ENCODE measurements at regions not wholly inside any gene's neighbourhood (a gene's known extent, or its start where the extent isn't known, plus 50 kb on each side); places are given as distances from the start of the nearest gene placed in this dataset.

DNA sequence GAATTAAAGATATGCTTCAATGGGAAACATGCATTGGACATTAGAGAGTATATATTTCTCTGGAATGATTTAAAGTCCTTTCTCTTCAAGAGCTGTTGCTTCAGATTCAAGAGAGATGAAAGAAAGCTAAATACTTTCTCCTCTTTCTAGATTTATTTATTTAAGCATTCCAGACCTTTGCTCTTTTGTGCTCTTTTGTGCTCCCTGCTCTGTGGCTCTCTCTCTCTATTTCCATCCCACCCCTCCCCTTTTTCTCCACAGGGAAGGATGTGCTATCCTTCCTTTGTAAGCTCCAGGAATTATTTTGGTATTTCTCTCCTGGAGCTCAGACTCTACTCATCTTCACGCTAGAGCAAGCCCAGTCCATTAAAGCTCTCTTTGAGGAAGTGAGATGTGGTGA is 871.9 kb upstream of the GBE1 start:
- H3K14ac ChIP-seq (ENCODE audit: low read length in 2 of 2) = no peak overlapping the region
- H3K9ac ChIP-seq (ENCODE audit: low read length) = no peak overlapping the region
- no peak for DNase-seq
- no peak overlapping the region for H3K4me2 ChIP-seq (ENCODE audit: low read length, poor library complexity, severe bottlenecking)
- no peak overlapping the region for H3K18ac ChIP-seq (ENCODE audit: low read depth in 1 of 2, low read length in 2 of 2)
- H3K27ac ChIP-seq (ENCODE audit: low read length, poor library complexity, severe bottlenecking) = no peak overlapping the region
- no peaks in the 10 kb centered on the region for H3K4me1 ChIP-seq (ENCODE audit: control insufficient read depth, insufficient read depth, low read depth, low read length)
- H3K4ac ChIP-seq (ENCODE audit: low read depth in 1 of 2, low read length in 2 of 2) = no peak overlapping the region
- H4K8ac ChIP-seq (ENCODE audit: low read length) = no peak overlapping the region
- H2AFZ ChIP-seq (ENCODE audit: low read depth, low read length) = no peak overlapping the region
- no CpG with 5 or more reads among the region's 1 CpG for WGBS
- H3K36me3 ChIP-seq (ENCODE audit: control insufficient read depth in 1 of 2, insufficient read depth in 2 of 2, low read depth in 1 of 2, low read length in 2 of 2) = no peaks in the 10 kb centered on the region
- H3K23ac ChIP-seq (ENCODE audit: low read length in 2 of 2) = no peak overlapping the region
- no peak overlapping the region for H3K4me3 ChIP-seq (ENCODE audit: insufficient read depth in 1 of 2, low read depth in 1 of 2, low read length in 2 of 2)
- no peak overlapping the region for H2AK5ac ChIP-seq (ENCODE audit: low read length, severe bottlenecking)
- no peak overlapping the region for H2BK12ac ChIP-seq (ENCODE audit: low read length in 2 of 2)
- no peak overlapping the region for H2BK120ac ChIP-seq (ENCODE audit: low read depth, low read length)
- H2BK5ac ChIP-seq (ENCODE audit: low read depth, low read length, poor library complexity, severe bottlenecking) = no peak overlapping the region
- H3K79me1 ChIP-seq (replicated peaks; ENCODE audit: low read length, poor library complexity, severe bottlenecking) = no peaks in the 10 kb centered on the region
- no peak overlapping the region for H2BK15ac ChIP-seq (ENCODE audit: low read depth, poor library complexity, severe bottlenecking)
- no peak overlapping the region for H4K91ac ChIP-seq (ENCODE audit: low read length)
- H3K9me3 ChIP-seq (ENCODE audit: control insufficient read depth, low read length) = no peaks in the 10 kb centered on the region
- H3K27me3 ChIP-seq (ENCODE audit: control insufficient read depth in 1 of 2, insufficient read depth in 1 of 2, low read length in 2 of 2) = no peaks in the 10 kb centered on the region

DNA sequence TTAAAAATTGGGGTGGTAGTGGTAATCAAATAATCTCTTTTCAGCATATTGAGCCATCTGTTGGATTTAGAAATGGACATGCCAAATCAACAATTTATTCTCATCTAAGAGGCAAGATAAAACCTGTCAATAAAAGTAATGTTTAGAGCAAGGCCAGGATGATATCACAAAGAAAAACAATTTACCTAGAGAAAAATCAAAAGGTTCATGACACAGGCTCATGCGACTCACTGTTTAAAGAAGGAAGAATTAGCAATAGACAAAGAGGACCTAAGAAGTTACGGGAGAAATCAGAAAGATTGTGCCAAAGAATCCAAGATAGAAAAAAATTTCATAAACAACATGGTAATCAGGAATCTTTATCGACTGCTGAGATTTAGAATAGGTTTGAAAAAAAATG is 868.5 kb upstream of the GBE1 start:
- Histone ChIP-seq H2AFZ (ENCODE audit: low read depth, low read length) (no peak overlapping the region), H2BK120ac (ENCODE audit: low read depth, low read length) (no peak overlapping the region), H3K4me2 (ENCODE audit: low read length, poor library complexity, severe bottlenecking) (no peak overlapping the region), H4K8ac (ENCODE audit: low read length) (no peak overlapping the region), H3K9me3 (ENCODE audit: control insufficient read depth, low read length) (peaks cover 16% of the 10 kb centered on the region), H2BK12ac (ENCODE audit: low read length in 2 of 2) (no peak overlapping the region), H2BK15ac (ENCODE audit: low read depth, poor library complexity, severe bottlenecking) (no peak overlapping the region), H3K27me3 (ENCODE audit: control insufficient read depth in 1 of 2, insufficient read depth in 1 of 2, low read length in 2 of 2) (no peaks in the 10 kb centered on the region), H3K14ac (ENCODE audit: low read length in 2 of 2) (no peak overlapping the region), H3K79me1 (replicated peaks; ENCODE audit: low read length, poor library complexity, severe bottlenecking) (no peaks in the 10 kb centered on the region), H3K27ac (ENCODE audit: low read length, poor library complexity, severe bottlenecking) (no peak overlapping the region), H3K4me3 (ENCODE audit: insufficient read depth in 1 of 2, low read depth in 1 of 2, low read length in 2 of 2) (no peak overlapping the region), H3K36me3 (ENCODE audit: control insufficient read depth in 1 of 2, insufficient read depth in 2 of 2, low read depth in 1 of 2, low read length in 2 of 2) (no peaks in the 10 kb centered on the region), H2BK5ac (ENCODE audit: low read depth, low read length, poor library complexity, severe bottlenecking) (no peak overlapping the region), H4K91ac (ENCODE audit: low read length) (no peak overlapping the region), H3K18ac (ENCODE audit: low read depth in 1 of 2, low read length in 2 of 2) (no peak overlapping the region), H3K9ac (ENCODE audit: low read length) (no peak overlapping the region), H2AK5ac (ENCODE audit: low read length, severe bottlenecking) (no peak overlapping the region), H3K23ac (ENCODE audit: low read length in 2 of 2) (no peak overlapping the region), H3K4me1 (ENCODE audit: control insufficient read depth, insufficient read depth, low read depth, low read length) (no peaks in the 10 kb centered on the region), H3K4ac (ENCODE audit: low read depth in 1 of 2, low read length in 2 of 2) (no peak overlapping the region)
- WGBS = 83% methylated on average over 2 of the region's 3 CpGs
- DNase-seq = no peak

DNA sequence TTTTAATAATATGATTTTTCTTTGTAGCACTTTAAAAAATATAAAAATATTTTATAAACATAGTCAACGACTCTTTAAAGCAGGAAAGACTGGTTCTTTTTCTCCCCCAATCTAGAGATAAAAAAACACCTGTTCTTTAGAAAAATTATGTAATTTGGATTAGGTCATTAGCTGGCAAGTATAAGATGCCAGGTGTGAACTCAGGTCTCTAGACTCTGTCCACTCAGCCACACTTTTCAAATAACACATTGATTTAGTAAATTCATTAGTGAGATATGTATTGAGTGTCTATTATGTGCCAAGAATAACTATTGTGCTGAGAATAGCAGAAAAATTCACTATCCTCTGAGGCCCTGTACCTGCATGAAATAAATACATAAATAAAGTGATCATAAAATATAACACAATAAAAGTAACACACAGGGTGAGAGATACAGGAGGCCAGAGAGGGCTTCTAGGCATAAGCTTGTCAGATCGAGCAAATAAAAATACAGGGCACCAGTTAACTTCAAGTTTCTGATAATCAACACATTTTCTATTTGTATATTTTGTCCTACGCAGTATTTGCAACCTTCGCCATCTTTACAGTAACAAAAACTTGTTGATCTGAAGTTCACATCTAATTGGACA is 867.1 kb upstream of the GBE1 start:
- Histone ChIP-seq H3K4ac (ENCODE audit: low read depth in 1 of 2, low read length in 2 of 2) (no peak overlapping the region), H2BK5ac (ENCODE audit: low read depth, low read length, poor library complexity, severe bottlenecking) (no peak overlapping the region), H3K23ac (ENCODE audit: low read length in 2 of 2) (no peak overlapping the region), H3K4me3 (ENCODE audit: insufficient read depth in 1 of 2, low read depth in 1 of 2, low read length in 2 of 2) (no peak overlapping the region), H2BK15ac (ENCODE audit: low read depth, poor library complexity, severe bottlenecking) (no peak overlapping the region), H2AK5ac (ENCODE audit: low read length, severe bottlenecking) (no peak overlapping the region), H3K4me1 (ENCODE audit: control insufficient read depth, insufficient read depth, low read depth, low read length) (no peaks in the 10 kb centered on the region), H3K27ac (ENCODE audit: low read length, poor library complexity, severe bottlenecking) (no peak overlapping the region), H3K27me3 (ENCODE audit: control insufficient read depth in 1 of 2, insufficient read depth in 1 of 2, low read length in 2 of 2) (no peaks in the 10 kb centered on the region), H3K9ac (ENCODE audit: low read length) (no peak overlapping the region), H3K79me1 (replicated peaks; ENCODE audit: low read length, poor library complexity, severe bottlenecking) (no peaks in the 10 kb centered on the region), H2BK120ac (ENCODE audit: low read depth, low read length) (no peak overlapping the region), H3K9me3 (ENCODE audit: control insufficient read depth, low read length) (peaks cover 24% of the 10 kb centered on the region), H3K18ac (ENCODE audit: low read depth in 1 of 2, low read length in 2 of 2) (no peak overlapping the region), H3K14ac (ENCODE audit: low read length in 2 of 2) (no peak overlapping the region), H2BK12ac (ENCODE audit: low read length in 2 of 2) (no peak overlapping the region), H2AFZ (ENCODE audit: low read depth, low read length) (no peak overlapping the region), H3K4me2 (ENCODE audit: low read length, poor library complexity, severe bottlenecking) (no peak overlapping the region), H3K36me3 (ENCODE audit: control insufficient read depth in 1 of 2, insufficient read depth in 2 of 2, low read depth in 1 of 2, low read length in 2 of 2) (no peaks in the 10 kb centered on the region), H4K8ac (ENCODE audit: low read length) (no peak overlapping the region), H4K91ac (ENCODE audit: low read length) (no peak overlapping the region)
- 57% methylated on average over 1 of the region's 4 CpGs for WGBS
- DNase-seq = no peak

DNA sequence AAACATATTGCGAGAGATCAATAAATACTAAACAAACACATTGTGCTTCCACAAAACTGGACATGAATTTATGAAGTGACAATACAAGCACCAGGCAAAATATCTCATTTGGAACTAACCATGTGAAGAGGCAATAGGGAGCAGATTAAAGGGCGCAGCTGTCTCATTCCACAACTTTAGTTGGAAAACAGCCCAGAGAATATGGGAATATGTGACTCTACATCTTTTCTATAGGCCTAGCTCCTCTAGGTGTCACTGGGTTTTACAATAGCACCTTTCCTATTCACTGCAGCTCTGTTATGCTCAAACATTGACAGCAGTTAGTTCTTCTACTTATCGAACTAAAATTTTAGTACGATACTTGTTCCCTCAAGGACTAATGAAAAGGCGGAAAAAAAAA is 866.3 kb upstream of the GBE1 start:
- H3K4me3 ChIP-seq (ENCODE audit: insufficient read depth in 1 of 2, low read depth in 1 of 2, low read length in 2 of 2) = no peak overlapping the region
- H3K27ac ChIP-seq (ENCODE audit: low read length, poor library complexity, severe bottlenecking) = no peak overlapping the region
- no peaks in the 10 kb centered on the region for H3K27me3 ChIP-seq (ENCODE audit: control insufficient read depth in 1 of 2, insufficient read depth in 1 of 2, low read length in 2 of 2)
- H3K18ac ChIP-seq (ENCODE audit: low read depth in 1 of 2, low read length in 2 of 2) = no peak overlapping the region
- H3K36me3 ChIP-seq (ENCODE audit: control insufficient read depth in 1 of 2, insufficient read depth in 2 of 2, low read depth in 1 of 2, low read length in 2 of 2) = no peaks in the 10 kb centered on the region
- H4K8ac ChIP-seq (ENCODE audit: low read length) = no peak overlapping the region
- no peak overlapping the region for H2BK5ac ChIP-seq (ENCODE audit: low read depth, low read length, poor library complexity, severe bottlenecking)
- no peak overlapping the region for H2BK120ac ChIP-seq (ENCODE audit: low read depth, low read length)
- DNase-seq = no peak
- H3K4ac ChIP-seq (ENCODE audit: low read depth in 1 of 2, low read length in 2 of 2) = no peak overlapping the region
- no peak overlapping the region for H2AK5ac ChIP-seq (ENCODE audit: low read length, severe bottlenecking)
- WGBS = 69% methylated on average over 1 of the region's 5 CpGs
- no peak overlapping the region for H2BK12ac ChIP-seq (ENCODE audit: low read length in 2 of 2)
- no peak overlapping the region for H3K23ac ChIP-seq (ENCODE audit: low read length in 2 of 2)
- H2BK15ac ChIP-seq (ENCODE audit: low read depth, poor library complexity, severe bottlenecking) = no peak overlapping the region
- no peak overlapping the region for H3K9ac ChIP-seq (ENCODE audit: low read length)
- no peaks in the 10 kb centered on the region for H3K4me1 ChIP-seq (ENCODE audit: control insufficient read depth, insufficient read depth, low read depth, low read length)
- H4K91ac ChIP-seq (ENCODE audit: low read length) = no peak overlapping the region
- no peaks in the 10 kb centered on the region for H3K79me1 ChIP-seq (replicated peaks; ENCODE audit: low read length, poor library complexity, severe bottlenecking)
- H3K4me2 ChIP-seq (ENCODE audit: low read length, poor library complexity, severe bottlenecking) = no peak overlapping the region
- H3K9me3 ChIP-seq (ENCODE audit: control insufficient read depth, low read length) = peaks cover 24% of the 10 kb centered on the region
- no peak overlapping the region for H3K14ac ChIP-seq (ENCODE audit: low read length in 2 of 2)
- no peak overlapping the region for H2AFZ ChIP-seq (ENCODE audit: low read depth, low read length)

All from mesenchymal stem cell (in vitro differentiated cells and primary cell).